Stimulated activated CD8-positive, alpha-beta memory T cell treated with anti-CD3 and anti-CD28 coated beads, Interleukin-12 subunit alpha, Interleukin-12 subunit beta, amount 100 ng/mL, for 24 hours (primary cell): ENCODE measurements at regions not wholly inside any gene's neighbourhood (a gene's known extent, or its start where the extent isn't known, plus 50 kb on each side); places are given as distances from the start of the nearest gene placed in this dataset.

ENCODE experiments used
- DNase-seq: peaks from one replicate; pipeline ENCODE4 v3.0.0-alpha.2; 2020; ENCODE audit errors: extremely low read depth

DNA sequence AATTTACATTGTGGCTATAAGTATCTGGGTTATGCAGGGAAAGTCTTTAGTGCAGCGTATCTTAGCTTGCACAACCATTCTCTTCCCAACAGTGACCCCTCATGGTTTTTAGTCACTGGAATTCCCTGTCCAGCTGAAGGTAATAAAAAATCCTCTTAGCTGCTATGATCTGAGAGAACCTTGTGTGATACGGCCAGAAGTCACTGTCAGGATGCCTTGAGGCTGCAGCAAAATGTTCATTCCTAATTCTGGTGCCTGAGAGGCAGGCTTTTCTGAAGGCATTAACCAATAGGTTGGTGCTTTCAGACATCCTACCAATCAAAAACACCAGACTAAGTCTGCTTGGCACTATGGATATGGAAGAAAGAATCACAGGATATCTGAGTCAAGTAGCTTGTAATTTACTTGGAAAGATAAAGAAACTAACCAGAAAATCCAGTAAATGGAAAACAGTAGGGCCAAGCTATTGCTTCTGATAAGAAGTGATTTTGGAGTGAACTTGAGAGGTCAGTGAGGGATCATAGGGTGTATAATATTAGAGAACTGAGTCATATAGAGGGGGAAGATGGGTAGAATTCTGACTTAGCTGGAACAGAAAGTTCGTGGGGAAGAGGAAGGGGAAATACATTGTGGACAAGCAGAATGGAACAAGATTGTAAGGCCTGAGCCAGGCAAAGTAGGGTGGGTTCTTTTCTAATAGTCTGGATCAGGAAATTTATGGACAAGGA is 89.0 kb upstream of the SLC14A2 start:
- no peak for DNase-seq

DNA sequence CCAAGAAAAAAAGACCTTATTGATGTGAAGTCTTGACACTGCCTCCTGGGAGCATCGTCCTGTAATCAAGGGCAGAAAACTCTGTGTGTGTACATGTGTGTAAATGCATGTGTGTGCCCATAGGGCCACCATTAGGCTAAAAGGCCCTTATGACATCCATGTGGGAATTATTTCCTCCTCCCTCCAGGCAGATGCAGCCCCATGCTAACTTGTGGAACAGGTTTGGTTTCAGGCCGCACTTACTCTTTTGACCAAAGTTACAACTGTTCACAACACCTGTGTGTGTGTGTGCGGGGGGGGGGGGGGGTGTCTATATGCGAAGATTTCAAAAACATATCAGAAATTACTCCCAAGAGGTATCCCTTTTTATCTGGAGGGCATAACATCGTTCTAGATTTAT is 87.4 kb upstream of the SLC14A2 start:
- no peak for DNase-seq

DNA sequence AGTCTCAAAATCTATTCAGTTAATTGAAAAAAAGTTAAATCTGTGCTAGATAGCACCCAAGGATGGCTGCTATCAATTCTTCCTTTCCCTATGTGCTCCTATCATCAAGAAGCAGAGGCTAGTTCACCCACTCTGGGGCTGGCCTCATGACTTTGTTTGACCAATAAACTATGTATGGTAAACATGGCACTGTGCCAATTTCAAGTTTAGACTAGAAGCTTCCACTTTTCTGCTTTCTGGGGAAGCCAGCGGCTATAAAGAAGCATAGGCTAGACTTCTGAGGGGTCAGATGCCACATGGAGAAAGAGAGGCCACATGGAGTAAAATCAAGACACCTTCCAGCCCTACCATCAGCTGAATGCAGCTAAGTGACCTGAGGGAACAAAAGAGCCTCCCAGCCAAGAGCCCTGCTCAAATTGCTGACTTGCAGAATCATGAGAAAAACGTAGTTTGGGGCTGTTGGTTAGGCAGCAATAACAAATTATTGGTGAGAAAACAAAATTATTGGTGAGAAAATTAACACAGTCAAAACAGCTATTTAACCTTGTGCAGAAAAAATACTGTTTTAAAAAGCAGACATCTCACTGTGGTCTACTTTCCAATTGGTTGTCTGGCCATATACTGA is 86.5 kb upstream of the SLC14A2 start:
- no peak for DNase-seq

DNA sequence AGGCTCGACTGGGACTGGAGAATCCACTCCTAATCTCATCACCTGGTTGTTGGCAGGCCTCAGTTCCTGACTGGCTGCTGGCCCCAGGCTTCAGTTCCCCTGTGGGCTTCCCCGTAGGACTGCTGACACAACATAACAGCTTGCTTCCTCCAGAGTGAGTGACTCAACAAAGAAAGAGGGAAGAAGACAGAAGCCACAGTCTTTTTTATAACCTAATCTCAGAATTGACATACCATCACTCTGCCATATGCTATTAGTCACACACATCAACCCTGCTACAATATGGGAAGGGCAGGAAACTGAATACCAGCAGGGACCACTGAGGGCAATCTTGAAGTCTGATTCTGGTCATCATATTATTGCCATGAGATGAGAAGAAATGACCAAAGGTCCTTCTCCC is 76.8 kb upstream of the SLC14A2 start:
- no peak for DNase-seq

DNA sequence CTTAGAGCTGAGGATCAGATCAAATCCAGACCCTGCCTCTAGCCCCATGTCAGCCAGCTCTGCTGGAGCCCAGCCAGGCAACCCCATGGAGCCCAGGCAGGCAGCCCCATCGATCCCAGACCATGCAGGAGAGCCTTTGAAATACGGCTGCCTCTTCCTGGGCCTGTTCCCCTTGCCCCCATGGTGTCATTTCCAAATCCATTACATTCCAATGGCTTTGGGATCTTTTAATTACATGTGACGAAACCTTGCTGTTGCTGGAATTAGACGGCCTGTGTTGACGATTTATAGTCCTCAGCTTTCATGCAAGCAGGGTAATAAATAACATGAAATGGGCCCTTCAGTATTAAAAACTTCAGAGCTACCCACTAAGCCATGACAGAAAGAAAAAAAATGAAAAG is 75.8 kb upstream of the SLC14A2 start:
- no peak for DNase-seq

DNA sequence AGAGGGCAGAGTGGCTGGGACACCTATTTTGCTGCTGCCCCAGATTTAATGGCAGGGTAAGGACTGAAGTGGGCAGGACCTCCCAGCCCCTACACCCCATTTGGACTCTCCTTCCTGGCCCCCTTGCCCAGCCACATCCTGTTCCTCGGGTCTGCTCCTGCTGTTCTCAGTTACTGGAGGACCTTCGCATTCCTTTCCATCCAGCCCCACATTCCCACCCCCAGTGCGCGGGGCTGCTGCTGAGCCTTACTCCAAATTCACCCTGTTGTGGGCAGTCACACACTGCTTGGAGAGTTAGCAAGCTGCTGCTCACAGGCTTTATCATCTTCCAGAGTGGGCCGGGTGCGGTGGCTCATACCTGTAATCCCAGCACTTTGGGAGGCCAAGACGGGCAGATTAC is 75.2 kb upstream of the SLC14A2 start:
- DNase-seq: no peak

DNA sequence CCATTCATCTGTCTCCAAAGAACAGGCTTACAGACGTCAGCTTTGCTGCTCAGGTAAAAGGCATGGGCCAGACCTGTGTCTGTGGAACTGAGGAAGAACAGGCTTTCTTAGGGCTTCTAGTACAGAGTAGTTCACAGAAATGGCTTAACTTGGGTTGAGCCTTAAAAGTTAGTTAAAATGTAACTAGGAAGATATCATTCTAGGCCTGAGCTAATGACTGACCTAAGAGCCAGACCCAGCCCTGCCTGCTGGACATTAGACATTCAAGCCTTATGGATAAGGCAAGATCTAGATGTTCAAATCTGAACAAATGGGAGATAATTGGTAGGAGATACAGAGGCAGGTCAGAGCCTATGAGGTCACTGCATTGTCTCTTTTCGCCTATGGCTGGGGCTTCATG is 73.9 kb upstream of the SLC14A2 start:
- DNase-seq: no peak

DNA sequence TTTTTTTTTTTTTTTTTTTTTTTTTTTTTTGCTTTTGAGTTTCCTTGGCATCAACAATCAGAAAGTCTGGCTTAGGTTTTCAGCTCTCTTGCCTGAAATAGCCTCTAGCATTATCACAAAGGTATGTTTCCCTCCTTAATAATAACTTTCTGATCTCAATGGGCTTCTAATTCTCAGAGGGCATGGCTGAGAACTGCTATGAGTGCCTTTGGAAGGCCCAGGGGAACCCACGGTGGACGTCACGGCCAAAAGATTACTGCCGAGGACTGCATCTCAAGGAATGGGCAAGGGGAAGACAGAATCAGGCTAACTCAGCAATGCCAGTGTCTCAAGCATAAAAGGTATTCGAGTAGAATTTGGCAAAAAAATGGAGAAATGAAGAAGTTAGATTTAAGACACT is 73.2 kb upstream of the SLC14A2 start:
- DNase-seq: no peak

DNA sequence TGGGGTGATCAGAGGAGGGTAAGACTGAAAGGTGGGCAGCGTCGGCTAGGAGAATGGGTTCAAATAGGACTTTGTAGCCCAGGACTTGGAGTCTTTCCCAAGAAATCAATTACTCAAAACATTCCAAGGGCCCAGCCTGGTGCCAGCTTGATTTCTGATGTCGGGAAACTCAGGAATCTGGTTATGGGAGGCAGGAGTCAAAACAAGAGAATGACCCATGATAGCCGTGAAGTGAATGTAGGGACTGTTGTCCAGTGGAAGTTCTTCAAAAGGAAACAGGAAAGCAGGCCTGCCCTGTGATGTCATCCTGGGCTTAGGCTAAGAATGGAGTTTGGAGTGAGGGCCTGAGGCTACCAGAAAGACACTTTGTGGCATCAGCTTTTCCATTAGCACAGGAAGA is 67.4 kb upstream of the SLC14A2 start:
- DNase-seq: no peak

DNA sequence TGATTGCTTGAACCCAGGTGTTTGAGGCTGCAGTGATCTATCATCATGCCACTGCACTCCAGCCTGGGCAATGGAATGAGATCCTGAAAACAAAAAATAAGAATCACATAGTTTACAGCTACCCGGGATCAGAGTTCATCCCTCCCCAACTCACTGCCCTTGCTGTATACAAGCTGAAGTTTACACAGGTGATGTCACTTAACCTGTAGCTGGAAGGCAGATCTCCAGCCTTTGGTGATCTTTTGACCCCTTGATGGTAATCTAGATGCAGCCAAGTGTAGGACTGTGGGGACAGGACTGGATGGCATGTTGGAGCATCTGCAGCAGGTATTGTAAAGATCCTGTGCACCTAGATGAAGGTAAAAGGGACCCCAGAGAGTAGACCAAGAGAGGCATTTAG is 66.7 kb upstream of the SLC14A2 start:
- no peak for DNase-seq

DNA sequence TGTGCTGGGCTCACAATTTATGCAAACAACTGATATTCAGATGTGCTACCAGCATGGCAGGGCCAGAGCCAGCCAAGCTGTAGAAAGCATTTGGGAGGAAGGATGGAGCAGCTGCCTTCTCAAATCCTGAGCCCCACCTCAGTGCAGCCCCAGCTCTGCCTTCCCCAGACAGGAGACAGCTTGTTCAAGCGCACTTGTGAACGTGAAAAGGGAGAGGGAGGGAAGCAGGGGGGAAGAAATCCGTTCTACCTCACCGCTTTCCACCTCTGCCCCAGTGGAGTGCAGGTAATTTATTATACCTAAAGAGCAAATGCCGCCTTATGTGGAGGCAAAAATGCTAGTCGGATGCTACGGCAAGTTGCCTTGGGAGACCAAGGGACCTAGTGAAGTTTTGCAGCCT is 66.0 kb upstream of the SLC14A2 start:
- no peak for DNase-seq

DNA sequence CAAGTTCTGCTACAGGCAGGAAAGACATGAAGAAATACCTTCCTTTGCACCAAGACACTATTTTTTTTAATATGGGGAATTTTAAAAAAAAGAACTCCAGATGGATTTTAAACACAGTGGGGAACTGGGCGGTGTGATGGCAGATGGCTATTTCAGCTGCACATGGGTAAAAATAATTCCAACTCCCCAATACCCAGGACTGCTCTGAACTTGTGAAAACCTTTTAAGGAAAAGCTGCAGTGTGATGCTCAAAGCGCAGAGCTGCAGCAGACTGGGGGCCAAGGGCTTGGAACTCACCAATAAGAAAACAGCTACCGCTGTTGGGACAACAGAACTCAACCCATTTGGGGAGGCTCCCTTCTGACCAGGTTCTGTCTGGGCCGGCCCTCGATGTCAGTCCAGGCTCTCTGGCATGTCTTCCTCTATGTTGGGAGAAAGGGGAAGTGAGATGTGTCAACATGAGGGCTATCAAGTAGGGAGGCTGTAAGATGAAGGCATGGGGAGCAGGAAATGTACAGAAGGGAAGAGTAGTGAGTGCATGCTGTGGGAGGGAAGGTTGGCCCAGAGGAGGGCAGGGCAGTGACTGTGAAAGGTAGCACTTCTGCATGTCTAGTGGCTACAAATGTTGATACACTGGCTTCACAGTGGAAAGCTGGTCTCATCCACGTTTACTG is 64.0 kb upstream of the SLC14A2 start:
- DNase-seq: no peak

DNA sequence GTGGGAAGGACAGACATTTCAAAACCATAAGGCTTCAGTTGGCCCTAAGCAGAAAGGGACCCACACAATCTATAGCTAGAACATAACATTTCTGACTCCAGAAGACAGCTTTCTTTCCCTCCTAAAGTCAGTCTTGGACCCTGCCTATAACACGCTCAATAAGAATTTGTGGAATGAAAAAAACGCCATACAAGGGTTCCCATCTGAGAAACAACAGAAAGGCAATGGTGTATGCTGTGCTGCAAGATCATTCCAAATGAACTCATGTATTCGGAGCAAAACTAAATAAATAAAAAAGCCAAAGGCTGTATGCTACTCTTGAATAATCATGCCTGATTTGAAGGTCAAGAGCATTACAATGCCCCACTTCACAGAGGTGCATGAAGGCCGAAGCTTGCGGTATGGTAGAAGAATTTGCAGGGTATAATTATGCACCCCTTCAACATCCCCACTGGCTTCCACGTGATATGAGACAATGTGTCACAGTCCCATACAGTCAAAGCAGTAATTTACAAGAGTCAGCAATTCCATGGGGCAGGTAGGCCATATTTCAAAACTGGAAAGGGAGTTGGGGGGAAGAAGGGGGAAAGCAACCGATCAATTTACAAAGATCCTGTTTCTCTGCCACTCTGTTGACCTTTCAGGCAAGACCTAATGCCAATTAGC is 61.4 kb upstream of the SLC14A2 start:
- DNase-seq: no peak

DNA sequence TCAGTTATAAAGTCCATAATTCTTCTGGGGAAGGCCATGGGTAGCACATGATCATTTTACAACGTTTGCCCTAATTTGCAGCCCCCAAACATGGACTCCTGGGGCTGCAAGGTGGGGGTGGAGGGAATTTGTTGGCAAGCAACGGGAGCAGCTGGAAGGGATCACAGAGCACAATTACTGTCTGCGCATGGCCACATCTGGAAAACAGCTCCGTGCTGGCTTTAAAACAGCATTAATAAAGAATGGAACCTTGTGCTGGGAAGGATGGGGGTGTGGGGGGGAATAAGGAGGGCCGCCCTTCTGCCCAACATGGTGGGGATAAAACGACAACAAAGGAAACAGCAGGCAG is 60.9 kb upstream of the SLC14A2 start:
- DNase-seq: no peak

DNA sequence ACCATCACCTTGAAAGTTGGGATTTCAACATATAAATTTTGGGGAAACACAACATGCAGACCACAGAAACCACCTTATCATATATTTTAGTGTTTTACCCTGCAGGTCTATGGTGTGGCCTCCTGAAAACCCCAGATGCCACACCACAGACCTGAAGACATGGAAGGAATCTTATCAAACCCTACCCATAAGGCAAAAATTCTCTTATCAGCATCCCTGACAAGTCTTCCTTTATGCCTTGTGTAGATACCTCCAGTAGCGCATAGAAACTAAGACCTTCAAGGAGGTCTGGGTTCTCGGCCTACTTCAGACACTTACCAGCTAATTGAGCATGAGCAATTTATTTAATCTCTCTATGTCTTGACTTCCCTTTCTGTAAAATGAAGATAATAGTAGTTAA is 59.1 kb upstream of the SLC14A2 start:
- DNase-seq: no peak

DNA sequence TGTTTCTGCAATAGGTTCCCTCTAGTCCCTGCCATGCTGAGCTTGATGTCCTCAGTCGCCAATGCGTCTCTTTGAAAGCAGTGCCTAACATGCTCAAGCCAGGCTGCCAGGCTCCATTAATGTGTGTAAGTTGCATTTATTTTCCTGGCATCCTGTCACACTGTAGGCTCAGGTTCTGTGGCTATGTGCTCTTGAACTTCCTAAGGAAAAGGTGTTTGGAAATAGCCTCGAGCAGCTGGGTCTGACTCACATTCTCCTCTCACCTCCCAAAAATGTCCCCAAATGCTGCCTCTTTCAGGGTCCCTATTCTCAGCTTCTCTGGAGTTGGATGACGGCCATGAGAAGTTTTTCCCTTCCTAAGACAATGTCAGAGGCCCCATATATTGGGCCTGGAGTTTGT is 58.0 kb upstream of the SLC14A2 start:
- no peak for DNase-seq

DNA sequence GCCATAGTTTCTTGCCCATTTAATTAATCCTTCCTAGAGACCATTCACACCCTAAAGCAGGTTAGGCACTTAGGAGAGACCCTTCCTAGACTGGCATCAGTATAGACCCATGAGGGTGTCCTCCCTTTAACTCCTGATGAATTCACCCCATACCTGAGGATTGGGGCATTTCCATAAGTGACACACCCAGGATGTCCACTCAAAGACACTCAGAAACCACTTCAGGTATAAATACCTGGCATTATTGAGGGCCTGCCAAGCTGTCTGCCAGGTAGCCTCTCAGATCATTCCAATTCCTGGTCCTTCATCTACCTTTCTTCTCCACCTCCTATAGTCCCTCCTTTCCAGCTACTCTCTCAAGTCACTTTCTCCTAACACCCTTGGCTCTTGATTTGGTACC is 57.5 kb upstream of the SLC14A2 start:
- DNase-seq: no peak

DNA sequence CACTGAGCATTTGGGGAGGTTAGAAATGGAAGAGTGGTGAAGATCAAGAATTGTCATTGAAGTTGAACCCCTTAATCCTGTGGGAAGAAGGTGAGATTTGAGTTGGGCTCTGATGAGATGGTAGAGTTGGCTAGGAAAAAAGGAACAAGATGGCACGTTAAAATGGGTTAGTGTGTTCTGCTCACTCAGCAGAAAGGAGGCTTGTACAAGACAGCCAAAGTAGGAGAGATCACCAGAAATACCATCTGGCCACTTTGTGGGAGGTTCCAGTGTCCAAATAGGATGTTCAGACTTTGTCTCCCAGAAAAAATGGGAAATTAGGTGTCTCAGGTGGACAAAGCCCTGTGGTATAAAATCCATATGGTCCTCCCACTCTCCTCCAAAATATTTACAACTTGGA is 56.0 kb upstream of the SLC14A2 start:
- no peak for DNase-seq

DNA sequence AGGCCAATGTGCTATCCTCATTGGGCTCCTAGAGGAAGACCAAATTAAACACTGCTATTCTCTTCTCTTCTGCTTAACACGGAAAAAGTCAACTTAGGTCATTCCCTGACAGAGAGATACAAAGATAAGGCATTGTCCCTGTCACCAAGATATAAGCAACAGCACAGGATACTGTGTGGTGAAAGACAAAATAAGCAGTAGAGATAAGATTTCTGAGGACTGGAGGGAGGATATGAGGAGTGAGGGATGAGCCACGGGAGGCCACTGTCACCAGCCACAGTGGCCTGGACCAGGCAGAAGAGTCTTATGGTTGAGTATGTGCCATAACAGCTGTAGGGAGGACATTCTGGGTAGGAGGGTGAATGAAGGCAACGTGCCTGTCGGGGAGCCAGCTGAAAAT is 54.4 kb upstream of the SLC14A2 start:
- no peak for DNase-seq

DNA sequence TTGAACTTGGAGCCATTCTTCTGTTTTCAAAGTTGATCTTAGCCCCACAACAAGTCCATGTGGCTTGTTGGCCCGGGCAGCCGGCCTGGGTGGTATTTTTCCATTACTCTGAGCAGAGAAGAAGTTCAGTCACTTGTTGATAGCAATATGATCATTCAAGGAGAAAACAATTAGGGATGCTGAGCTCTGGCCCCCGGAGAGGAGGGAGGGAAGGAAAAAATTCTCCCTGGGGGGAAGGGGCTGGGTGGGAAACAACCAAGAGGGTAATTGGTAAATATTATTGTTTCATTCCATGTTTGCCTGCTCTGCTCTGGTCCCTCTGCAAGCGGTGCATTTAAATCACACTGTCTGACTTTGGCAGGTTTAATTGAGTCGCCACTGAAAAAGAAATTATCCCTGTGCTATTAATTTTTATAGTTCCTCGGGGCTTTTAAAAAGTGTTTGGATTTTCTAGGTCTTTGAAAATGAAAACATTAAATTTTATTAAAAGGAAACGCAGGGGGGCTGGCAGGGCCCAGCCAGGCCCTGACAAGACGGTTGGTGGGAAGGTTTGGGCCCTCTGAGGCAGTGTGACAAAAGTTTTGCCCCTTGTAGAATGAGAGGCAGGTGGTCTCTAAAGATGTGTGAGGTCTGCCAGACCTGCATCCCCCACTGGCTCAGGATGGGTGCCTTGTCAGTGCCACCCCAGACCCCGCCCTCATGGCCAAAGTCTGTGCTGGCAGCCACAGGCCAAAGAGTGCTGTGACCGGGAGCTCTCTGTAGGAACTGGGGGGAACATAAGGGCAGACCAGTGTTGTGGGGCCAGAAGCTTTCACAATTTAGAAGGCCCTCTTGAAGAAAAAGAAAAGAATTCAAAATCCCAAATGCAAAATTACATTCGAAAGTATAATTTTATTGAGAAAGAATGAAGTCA is 52.5 kb upstream of the SLC14A2 start:
- no peak for DNase-seq

DNA sequence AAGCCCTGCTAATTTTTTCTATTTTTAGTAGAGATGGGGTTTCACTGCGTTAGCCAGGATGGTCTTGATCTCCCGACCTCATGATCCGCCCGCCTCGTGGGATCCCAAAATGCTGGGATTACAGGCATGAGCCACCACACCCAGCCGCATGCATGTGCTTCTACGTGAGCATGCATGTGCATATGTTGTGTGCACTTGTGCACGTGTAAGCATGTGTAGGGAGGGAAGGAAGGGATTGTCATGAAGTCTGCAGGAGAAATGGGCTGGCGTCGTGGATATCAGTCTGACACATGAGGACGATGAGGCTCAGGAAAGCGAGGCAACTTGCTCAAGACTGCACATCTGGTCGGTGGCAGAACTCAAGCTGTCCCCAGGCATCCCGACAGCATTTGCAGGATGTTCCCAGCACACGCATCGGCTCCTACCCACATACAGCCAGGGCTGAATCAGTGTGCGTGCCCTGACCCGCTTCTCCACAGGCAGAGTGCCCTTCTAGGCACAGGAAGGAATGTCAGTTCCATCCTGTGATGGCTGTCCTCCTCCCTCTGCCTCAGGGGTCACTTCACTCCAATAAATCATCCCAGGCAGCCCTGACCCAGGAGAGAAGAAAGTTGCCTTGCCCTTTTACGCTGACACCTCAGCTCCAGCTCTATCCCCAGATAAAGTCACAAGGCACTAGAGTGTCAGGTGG is 49.9 kb upstream of the SLC14A2 start:
- DNase-seq: no peak
